ENCODE measurements at regions not wholly inside any gene's neighbourhood (a gene's known extent, or its start where the extent isn't known, plus 50 kb on each side); places are given as distances from the start of the nearest gene placed in this dataset.

GRCh38 chr2:162890690-162891311 lies 52.2 kb upstream of the KCNH7 start:
- peak; percentile 87 for TF ChIP-seq CTCF (IDR thresholded peaks at IDR 0.05)
- peak overlapping the region; percentile 66; the same call in 1 of the 2 replicates for H3K4me3 Mint-ChIP-seq
- no peaks in the 10 kb centered on the region for H3K27me3 Mint-ChIP-seq (ENCODE audit: insufficient read depth)
- peaks cover 6% of the 10 kb centered on the region; the same call in 1 of the 2 replicates for H3K4me1 Mint-ChIP-seq (ENCODE audit: low read depth)
- no peaks in the 10 kb centered on the region for H3K9me3 Mint-ChIP-seq
- no peak overlapping the region for H3K27ac Mint-ChIP-seq
- peak; percentile 61 for DNase-seq
- H3K36me3 Mint-ChIP-seq (ENCODE audit: low read depth): no peaks in the 10 kb centered on the region

GRCh38 chr2:162888652-162889051 lies 50.1 kb upstream of the KCNH7 start:
- Mint-ChIP-seq H3K9me3 (no peaks in the 10 kb centered on the region), H3K36me3 (ENCODE audit: low read depth) (no peaks in the 10 kb centered on the region), H3K27ac (no peak overlapping the region), H3K4me3 (no peak overlapping the region), H3K27me3 (ENCODE audit: insufficient read depth) (no peaks in the 10 kb centered on the region), H3K4me1 (ENCODE audit: low read depth) (peaks cover 6% of the 10 kb centered on the region; the same call in 1 of the 2 replicates)
- TF ChIP-seq CTCF (IDR thresholded peaks at IDR 0.05): no peak
- DNase-seq: no peak

Data from HFFc6 (cell line).